Cardiac muscle cell (in vitro differentiated cells and primary cell): ENCODE measurements at regions not wholly inside any gene's neighbourhood (a gene's known extent, or its start where the extent isn't known, plus 50 kb on each side); places are given as distances from the start of the nearest gene placed in this dataset.

Experiments used
- DNase-seq, 2 donors: peaks; one replicate each; pipeline versions ENCODE4 v3.0.0 to v3.0.0-alpha.2; 2010 to 2017; ENCODE audit warnings: low read depth in 1 of 2, low spot score in 1 of 2
- H3K27ac ChIP-seq: fragments of 200-600 bp; sonication (generic); 2 replicates; pipeline ENCODE4 v1.5.1; 2016
- H3K27me3 ChIP-seq: fragments of 200-600 bp; sonication (generic); 2 replicates; pipeline ENCODE4 v1.6.0; 2016; ENCODE audit warnings: control low read depth
- H3K36me3 ChIP-seq: fragments of 200-600 bp; sonication (generic); 2 replicates; pipeline ENCODE4 v1.5.1; 2016; ENCODE audit warnings: control low read depth
- H3K4me1 ChIP-seq: fragments of 200-600 bp; sonication (generic); 2 replicates; pipeline ENCODE4 v1.8.1; 2017; ENCODE audit warnings: low read depth, mild to moderate bottlenecking, mixed run types
- H3K4me3 ChIP-seq: fragments of 200-600 bp; sonication (generic); 2 replicates; pipeline ENCODE4 v1.5.1; 2016; ENCODE audit warnings: mild to moderate bottlenecking
- H3K9me3 ChIP-seq: fragments of 200-600 bp; sonication (generic); 2 replicates; pipeline ENCODE4 v1.5.1; 2017; ENCODE audit warnings: low read depth, mild to moderate bottlenecking, control low read depth
- CTCF ChIP-seq: IDR thresholded peaks from 2 replicates; pipeline ENCODE4 v1.5.1; 2012; ENCODE audit warnings: low read depth, mild to moderate bottlenecking, low read length

DNA sequence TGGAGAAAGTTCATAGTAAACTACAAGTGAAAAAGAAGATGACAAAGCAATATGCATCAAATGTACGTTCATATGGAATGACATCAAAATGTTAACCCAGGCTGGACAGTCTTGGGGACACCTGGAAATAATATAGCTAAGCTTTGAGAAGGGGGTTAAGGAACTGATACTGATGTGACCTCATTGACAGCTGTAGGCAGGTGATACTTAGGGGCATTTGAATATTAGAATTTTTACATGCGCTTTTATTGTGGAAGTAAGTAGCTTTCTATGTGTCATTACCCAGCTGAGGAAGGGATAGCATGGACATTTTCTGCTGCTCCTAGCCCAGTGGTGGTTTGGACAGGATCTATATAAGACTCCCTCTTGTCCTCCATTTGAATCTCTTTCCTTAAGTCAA, 299.7 kb downstream of the CWC27 start:
- no peak for TF ChIP-seq CTCF
- no peak for DNase-seq
- H3K36me3 ChIP-seq: no peaks in the 10 kb centered on the region
- no peak overlapping the region for H3K27ac ChIP-seq
- no peaks in the 10 kb centered on the region for H3K27me3 ChIP-seq
- H3K9me3 ChIP-seq: no peaks in the 10 kb centered on the region
- H3K4me3 ChIP-seq: no peak overlapping the region
- no peaks in the 10 kb centered on the region for H3K4me1 ChIP-seq

DNA sequence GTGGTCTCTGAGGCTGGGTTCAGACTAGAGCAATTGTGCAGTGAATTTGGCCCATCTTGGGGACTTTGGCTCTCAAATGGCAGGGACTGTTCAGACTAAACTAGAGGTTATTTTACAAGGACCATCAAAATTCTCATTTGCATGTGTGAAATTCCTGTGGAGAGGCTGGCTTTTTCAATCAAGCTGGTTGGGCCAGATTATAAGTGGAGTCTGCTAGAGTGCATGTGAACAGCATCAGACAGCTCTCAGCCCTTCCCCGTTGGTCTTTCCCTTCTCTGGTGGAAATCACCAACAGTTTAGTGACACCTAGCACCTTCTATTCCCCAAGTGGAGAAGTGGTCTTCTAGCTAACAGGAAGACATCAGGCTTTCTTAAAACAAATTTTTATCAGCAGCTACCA, 301.3 kb downstream of the CWC27 start:
- Histone ChIP-seq H3K4me3 (no peak overlapping the region), H3K36me3 (no peaks in the 10 kb centered on the region), H3K27me3 (no peaks in the 10 kb centered on the region), H3K27ac (no peak overlapping the region), H3K9me3 (no peaks in the 10 kb centered on the region), H3K4me1 (no peaks in the 10 kb centered on the region)
- no peak for DNase-seq
- no peak for TF ChIP-seq CTCF

GRCh38 chr5:65072850-65073249, 304.1 kb downstream of the CWC27 start:
- no peak for TF ChIP-seq CTCF
- Histone ChIP-seq H3K9me3 (no peaks in the 10 kb centered on the region), H3K27ac (no peak overlapping the region), H3K4me3 (no peak overlapping the region), H3K27me3 (no peaks in the 10 kb centered on the region), H3K4me1 (peaks cover 24% of the 10 kb centered on the region), H3K36me3 (no peaks in the 10 kb centered on the region)
- no peak for DNase-seq

GRCh38 chr5:65073250-65073661, 304.5 kb downstream of the CWC27 start:
- Histone ChIP-seq H3K9me3 (no peaks in the 10 kb centered on the region), H3K27me3 (no peaks in the 10 kb centered on the region), H3K36me3 (no peaks in the 10 kb centered on the region), H3K4me1 (peaks cover 28% of the 10 kb centered on the region), H3K4me3 (no peak overlapping the region), H3K27ac (no peak overlapping the region)
- no peak for DNase-seq
- TF ChIP-seq CTCF: no peak

- peak overlapping the region; percentile 69 for H3K27ac ChIP-seq
Observed at GRCh38 chr5:65075623-65076250, 307.0 kb downstream of the CWC27 start.

More at GRCh38 chr5:65075623-65076250, 307.0 kb downstream of the CWC27 start:
- Histone ChIP-seq H3K36me3 (no peaks in the 10 kb centered on the region), H3K27me3 (no peaks in the 10 kb centered on the region), H3K9me3 (no peaks in the 10 kb centered on the region), H3K4me1 (peaks cover 38% of the 10 kb centered on the region), H3K4me3 (no peak overlapping the region)
- DNase-seq: peak in 1 of 2 donors; percentile 25
- TF ChIP-seq CTCF: no peak
